ENCODE measurements at regions not wholly inside any gene's neighbourhood (a gene's known extent, or its start where the extent isn't known, plus 50 kb on each side); places are given as distances from the start of the nearest gene placed in this dataset.

DNA sequence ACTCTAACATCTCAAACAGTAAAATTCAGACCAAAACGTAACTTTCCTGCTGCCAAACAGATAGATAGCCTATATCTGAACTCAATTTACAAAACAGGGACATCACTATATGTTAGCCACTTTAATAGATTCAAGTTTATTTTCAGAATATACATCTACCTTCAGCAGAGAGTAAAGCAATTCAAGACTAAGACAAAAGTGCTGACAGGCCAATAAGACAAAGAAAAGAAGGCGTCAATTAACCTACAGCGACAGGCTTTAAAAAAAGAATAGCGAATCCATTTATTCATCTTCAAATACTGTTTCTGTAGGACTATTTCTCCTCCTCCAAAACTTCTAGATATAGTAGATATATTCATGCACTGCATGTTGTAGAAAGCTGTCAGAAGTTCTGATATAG is 333.0 kb downstream of the GRB14 start:
- no peak for DNase-seq

- DNase-seq, result no peak
These were observed 334.2 kb downstream of the GRB14 start for GRCh38 chr2:164287056-164287455.

GRCh38 chr2:164285576-164285975 is 335.7 kb downstream of the GRB14 start:
- DNase-seq, result no peak

GRCh38 chr2:164281896-164282295 is 339.4 kb downstream of the GRB14 start:
- no peak for DNase-seq

- DNase-seq, result peak in 1 of 5 experiments; percentile 2
These were observed 345.6 kb downstream of the GRB14 start for GRCh38 chr2:164275659-164276058.

GRCh38 chr2:164260506-164260905 is 360.8 kb downstream of the GRB14 start:
- no peak for DNase-seq

GRCh38 chr2:164257742-164258141 is 363.5 kb downstream of the GRB14 start:
- DNase-seq, result no peak

- DNase-seq, result peak in 1 of 5 experiments; percentile 24
These were observed 368.6 kb downstream of the GRB14 start for GRCh38 chr2:164252568-164253287.

DNA sequence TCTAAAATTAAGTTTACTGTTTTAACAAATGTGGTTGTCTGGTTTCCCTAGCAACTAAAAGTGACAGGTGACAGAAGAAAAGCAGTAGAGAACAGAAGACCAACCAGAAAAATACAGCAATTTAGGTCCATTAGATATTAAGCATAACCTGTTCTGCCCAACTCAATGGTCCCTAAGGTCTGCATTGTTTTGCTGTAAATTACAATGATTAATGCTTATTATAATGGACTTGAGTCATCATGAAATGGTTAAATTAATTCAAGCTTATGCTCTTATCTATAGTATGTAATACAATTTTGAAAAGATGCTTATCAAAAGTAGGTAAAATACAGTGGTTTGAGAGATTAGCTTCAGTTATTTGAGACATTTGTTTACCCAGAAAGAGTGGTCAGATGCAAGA is 378.0 kb downstream of the GRB14 start:
- no peak for DNase-seq

DNA sequence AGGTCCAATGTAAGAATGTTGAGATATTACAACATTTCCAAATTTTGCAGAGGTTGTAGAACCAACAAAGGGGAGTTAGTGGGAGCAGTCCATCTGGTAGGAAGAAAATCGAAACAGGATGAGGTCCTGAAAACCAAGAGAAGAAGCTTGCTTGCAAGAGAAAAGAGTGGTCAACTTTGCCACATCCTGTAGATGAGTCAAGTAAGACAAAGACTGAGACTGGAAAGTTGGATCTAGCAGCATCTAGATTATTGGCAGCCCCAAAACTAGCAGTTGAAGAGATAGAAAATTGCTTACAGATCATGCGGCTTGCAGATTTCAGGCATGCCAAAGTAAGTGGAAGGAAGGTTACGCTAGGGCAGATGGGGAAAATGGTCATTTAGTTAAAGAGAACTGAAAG is 378.9 kb downstream of the GRB14 start:
- peak in 1 of 5 experiments; percentile 0 for DNase-seq

- DNase-seq, result no peak
These were observed 387.2 kb downstream of the GRB14 start for GRCh38 chr2:164234074-164234473.

DNA sequence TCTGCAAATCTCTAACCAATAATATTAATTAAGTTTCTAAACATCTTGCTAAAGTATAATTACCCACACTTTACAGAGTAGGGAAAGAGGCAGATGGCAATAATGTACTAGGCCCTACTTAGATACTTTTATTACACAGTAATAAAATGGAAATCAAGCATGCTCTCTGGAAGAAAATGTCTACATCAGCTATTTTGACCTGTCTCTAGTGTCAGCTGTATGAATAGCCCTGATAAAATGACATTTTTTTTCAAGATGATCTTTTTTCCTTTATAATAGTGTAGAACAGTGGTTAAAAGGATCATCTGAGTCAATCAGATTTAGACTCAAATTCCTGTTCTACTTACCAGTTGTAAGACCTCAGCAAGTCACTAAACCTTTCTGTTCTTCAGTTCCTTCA is 397.3 kb downstream of the GRB14 start:
- DNase-seq, result no peak

GRCh38 chr2:164221473-164221872 is 399.8 kb downstream of the GRB14 start:
- no peak for DNase-seq

DNA sequence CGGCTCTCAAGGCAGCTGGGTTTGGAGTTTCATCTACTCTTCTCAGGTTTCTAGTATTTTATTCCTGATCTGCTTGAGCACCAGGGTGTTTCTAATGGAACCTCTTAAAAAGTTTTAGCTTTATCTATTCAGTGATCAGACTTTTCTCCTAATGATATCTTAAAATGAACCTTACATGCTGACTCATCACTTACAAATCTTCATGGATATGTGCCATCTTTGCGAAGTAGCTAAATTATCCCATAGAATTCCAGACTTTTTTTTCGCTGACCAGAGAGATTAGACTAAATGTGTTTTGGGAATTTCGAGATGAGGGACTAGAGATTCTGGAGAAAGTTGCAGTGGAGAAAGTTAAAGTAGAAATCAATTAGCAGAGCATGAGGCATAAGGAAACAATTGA is 401.0 kb downstream of the GRB14 start:
- no peak for DNase-seq

GRCh38 chr2:164213916-164214315 is 407.4 kb downstream of the GRB14 start:
- no peak for DNase-seq

GRCh38 chr2:164205347-164205746 is 415.9 kb downstream of the GRB14 start:
- DNase-seq, result no peak

DNA sequence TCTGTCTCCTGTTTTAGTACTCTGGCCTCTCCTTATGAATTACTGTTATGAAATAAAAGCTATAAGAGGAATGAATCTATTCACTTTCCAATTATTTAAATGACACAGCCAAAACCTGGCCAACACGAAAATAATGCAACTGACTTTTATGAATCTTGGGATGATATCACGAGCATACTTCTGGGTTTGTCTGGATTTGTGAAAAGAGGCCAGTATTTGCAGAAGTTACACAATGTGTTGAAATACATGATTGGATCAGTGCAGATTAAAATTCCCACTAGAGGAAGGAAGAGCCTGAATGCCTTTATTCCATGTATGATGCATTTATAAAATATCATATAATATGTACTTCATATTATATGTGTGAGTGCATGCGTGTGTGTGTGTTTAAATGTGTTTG is 418.2 kb downstream of the GRB14 start:
- no peak for DNase-seq

GRCh38 chr2:164198256-164198655 is 423.0 kb downstream of the GRB14 start:
- DNase-seq, result no peak

DNA sequence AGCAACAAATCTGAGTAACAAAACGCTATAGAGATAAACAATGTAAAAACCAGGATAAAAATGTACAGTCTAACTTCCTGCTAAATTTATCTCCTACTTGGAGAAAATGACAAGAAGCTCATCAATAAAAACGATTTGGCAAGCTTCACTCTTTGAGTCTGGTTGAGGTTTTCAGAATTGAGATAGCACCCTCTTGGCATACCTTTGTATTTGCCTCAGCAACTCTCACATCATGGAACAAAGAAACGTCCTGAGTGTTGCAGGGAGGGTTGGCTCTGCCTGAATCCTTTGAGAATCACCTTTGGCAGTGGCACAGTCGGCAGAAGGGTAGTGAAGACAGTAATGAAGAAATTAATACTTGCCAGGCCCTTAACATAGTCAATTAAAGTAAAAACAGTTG is 430.6 kb downstream of the GRB14 start:
- DNase-seq, result no peak

DNA sequence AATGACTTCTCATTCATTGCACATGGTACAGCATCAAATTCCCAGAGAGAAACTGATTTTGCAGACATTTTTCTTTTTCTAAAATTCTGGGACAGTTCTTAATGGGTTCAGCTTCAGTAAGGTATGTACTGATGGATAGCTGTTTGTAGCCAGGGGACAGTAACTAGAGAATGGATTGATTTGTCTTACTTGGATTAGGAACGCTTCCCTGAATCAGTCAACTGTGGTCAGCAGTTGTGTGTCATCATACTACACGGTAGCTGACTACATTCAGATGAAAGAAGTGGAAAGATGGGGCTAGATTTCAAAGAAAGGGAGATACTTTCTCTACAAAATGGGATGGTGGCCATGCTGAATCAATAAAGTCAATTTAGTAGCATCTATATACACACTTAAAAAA is 431.4 kb downstream of the GRB14 start:
- no peak for DNase-seq

DNA sequence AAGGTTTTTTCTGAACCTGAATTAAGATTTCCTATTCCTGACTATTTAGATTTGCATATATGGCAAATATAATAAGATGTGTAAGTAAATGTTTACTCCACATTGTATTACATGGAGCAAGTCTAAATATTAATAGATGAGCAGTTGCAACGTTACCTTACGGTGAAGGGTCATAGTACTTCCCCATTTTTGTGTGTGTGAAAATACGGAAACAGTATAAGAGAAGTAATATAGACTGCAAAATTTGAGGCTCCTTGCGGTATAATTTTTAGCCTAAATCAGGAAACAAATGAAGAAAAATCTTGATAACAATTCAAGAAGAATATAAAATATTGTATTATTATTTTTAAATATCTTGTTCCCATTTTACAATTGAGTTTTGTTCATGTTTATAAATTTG is 434.2 kb downstream of the GRB14 start:
- DNase-seq, result no peak

- DNase-seq, result no peak
These were observed 434.7 kb downstream of the GRB14 start for GRCh38 chr2:164186591-164186990.

GRCh38 chr2:164182116-164182627 is 439.1 kb downstream of the GRB14 start:
- no peak for DNase-seq

DNA sequence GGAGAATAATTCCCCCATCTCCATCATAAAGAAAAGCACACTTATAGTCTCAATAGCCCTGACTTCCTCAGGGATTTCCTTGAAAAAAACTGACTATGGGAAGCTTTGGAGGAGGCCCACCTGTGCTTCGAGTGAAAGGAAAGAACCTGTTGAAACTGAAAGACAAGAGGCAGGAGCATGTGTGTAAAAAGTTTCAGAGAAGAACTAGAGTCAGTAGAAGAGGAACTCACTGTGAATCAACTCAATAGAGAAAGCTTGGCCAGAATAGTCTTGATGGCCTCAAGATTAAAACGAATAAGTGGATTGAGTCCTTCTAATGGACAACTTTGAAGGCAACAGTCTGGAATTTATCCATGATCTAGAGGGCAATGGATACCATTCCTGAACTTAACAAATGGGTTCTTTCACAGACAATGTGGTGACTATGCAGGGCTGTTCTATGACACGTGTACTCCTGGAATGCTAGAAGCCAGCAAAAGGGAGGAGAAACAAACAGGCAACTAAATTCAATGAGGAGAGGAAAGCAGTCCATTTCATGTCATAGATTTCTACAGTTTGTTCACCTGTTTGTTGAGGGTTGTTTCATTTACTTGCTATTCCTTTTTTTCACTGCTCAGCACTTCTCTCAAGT is 442.3 kb downstream of the GRB14 start:
- no peak for DNase-seq

DNA sequence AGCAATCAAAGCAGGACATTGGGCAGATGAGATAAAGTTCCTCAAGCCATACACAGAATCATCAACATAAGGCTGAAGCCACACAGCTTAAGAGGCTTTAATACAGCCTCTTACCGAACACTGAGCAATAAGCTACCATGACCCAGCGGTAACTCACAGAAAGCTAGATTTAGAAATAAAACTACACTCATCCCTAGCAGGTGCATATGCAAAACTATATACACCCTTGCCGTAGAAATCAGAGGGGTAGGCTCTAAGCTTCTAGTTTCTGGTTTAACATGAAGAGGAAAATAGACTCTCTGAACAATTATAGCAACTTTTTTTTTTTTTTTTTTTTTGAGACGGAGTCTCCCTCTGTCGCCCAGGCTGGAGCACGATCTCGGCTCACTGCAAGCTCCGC is 428.8 kb upstream of the FIGN start:
- DNase-seq, result no peak

All from T-helper 2 cell (primary cell).